GM21528 (cell line): ENCODE measurements at regions not wholly inside any gene's neighbourhood (a gene's known extent, or its start where the extent isn't known, plus 50 kb on each side); places are given as distances from the start of the nearest gene placed in this dataset.

ENCODE experiments used
- ATAC-seq: cut with Tn5 transposase; IDR thresholded peaks from one replicate; pipeline ENCODE4 v1.9.1; 2021; ENCODE audit warnings: mild to moderate bottlenecking, moderate library complexity; ENCODE audit not compliant: unreplicated experiment, low FRiP score

DNA sequence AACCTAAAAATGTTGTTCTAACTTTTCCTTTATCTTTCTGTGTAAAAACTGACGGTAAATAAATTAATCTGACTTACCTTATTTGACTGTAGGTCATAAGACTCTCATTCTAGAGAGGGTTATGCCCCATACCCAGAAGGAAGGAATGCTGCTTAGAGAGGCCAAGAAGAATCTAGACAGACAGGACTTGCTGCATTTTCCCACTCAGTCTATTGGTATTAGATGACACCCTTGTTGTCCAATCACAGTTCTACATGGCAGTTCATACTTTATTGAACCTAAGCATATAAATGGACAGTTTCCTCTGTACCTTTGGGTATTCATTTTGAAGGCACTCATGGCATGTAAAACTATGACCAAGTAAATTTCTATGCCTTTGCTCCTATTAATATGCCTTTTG is 359.6 kb upstream of the ID4 start:
- ATAC-seq: no peak

DNA sequence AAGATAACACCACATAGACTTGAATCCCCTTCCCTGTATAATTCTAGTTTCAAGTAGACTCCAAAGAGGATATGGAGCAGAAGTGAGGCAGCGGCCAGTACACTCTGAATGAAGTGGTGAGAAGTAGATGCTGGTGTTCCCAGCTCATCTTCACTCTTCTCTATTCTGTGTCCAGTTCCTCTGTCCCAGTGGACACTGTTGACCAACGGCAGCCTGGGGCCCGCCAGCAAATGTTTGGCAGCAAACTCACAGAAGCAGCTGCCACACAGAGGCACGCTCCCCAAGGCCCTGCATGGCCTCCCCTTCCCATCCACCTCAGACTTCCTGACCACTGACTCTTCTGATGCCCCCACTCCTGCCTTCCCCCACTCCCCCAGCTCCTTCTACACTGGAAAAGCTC is 358.9 kb upstream of the ID4 start:
- no peak for ATAC-seq

DNA sequence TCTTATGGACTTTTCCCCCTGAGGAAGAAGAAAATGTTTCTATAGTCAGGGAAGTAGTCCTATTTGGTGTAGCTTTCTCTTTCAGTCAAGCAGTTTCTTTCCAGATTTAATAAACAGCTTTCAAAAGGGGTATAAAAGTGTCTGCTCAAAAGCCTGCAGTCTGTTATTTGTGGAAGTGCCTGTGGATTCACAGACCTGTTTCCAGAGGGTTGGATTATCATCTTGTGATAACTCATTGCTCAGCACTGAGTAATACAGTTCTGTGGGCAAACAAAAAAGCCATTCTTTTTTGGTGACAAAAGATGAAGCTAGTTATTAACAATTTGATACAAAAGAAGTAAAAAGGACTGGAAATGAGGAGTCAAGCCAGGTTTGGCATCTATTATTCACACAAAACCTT is 358.2 kb upstream of the ID4 start:
- no peak for ATAC-seq

DNA sequence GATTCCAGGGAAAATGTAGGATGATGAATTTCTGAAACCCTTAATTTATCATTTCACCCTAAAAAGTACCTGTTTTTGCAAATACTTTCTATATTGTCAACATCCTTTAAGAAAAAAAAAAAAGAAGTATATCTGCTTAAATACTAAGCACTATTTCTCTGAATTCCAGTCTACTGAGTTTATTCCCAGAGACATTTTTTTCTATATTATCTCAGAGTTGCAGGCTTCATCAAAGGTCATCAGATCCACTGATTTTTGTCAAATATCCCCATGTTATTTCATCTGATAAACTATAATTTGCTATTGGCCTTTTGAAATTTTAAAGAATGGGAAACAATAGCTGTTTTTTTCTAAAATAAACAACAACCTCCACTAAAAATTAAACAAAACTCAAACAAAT is 357.6 kb upstream of the ID4 start:
- no peak for ATAC-seq

DNA sequence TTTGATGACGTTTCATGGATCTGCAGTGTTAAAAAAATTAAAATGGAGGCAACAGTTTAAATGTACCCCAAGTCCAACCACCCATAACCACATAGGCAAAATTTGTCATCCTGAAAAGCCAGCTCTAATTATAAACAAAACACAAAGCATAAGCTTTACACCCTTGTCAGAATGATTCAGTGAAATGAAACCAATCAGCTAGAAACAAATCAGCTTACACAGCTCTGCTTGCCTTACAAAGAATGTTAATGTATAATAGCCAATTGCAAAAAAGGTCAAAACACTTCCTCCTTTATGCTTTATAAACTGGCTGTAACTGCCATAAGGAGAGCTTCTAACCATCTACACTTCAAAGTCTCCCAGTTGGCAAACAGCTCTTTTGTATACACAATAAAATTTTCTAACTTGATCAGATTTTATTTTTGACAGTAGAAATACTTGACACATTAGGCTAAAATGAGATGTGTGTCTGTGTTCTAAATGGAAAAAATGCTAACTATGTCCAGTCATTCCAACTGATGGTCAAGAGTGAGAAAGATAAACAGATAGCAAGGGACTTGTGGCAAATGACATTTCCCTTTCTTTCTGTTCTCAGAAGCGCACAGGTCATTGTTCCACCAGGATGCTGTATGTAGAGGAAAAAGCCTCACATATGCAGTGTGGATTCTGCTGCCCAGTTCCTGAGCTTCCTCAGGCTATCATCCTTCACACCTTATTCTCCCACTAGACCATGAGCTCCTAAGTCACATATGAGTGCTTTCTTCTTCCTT is 344.3 kb upstream of the ID4 start:
- ATAC-seq: no peak

DNA sequence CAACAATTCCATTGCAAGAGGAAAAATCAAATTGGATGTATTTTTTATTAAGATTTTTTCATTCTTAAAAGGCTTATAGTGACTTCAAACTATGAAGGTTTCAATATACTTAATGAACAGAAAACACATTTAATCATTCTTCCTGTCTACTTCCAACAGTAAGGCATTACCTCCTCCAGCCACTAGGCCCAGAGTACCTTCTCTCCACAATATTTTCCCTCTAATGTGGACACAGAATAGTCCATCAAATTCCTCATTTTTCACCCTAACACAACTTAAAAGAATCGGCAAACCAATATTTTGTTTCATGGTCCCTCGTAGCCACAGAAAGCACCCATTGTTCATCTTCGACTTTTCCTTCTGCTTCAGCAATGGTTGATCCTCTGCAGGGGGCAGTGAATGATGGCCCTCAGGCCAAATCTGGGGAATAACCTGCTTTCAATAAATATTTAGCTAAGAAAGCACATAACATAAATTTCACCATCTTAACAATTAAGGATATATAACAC is 335.4 kb upstream of the ID4 start:
- ATAC-seq: no peak

DNA sequence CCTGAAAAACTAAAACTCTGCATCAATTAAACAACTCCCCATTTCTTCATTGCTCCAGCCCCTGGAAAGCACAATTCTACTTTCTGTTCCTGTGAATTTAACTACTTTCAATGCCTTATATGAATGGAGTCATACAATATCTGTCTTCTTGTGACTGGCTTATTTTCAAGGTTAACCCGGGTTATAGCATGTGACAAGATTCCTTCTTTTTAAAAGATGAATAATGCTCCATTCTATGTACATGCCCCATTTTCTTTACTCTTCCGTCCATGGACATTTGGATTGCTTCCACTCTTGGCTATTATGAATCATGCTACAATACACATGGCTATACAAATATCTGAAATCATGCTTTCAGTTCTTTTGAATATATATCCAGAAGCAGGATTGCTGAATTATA is 334.9 kb upstream of the ID4 start:
- ATAC-seq: no peak

DNA sequence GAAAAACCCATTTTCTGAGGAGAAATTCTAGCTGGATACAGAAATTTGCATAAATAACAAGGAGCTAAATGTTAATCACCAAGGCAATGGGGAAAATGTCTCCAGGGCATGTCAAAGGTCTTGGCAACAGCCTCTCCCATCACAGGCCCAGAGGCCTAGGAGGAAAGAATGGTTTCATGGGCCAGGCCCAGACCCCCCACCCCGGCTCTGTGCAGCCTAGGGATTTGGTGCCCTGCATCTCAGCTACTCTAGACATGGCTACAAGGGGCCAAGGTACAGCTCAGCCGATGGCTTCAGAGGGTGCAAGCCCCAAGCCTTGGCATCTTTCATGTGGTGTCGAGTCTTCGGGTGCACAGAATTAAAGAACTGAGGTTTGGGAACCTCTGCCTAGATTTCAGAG is 321.2 kb upstream of the ID4 start:
- ATAC-seq: no peak

DNA sequence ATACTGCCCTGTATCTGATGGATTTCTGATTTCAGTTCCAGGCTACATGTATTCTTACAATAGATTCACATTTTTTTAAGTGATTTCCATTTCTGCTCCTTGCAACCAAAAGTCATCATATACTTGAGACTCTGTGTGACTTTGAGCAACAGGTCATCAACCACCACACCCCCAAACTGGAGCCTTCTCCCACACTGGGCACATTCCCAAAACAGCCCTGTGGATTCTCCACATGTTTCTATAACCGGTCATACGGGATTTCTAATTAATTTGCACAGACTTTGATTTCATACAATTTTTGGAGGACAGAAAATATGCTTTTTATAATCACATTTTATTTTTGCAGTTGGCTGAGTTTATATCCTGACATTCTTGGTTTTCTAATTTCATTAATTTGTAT is 317.2 kb upstream of the ID4 start:
- no peak for ATAC-seq

DNA sequence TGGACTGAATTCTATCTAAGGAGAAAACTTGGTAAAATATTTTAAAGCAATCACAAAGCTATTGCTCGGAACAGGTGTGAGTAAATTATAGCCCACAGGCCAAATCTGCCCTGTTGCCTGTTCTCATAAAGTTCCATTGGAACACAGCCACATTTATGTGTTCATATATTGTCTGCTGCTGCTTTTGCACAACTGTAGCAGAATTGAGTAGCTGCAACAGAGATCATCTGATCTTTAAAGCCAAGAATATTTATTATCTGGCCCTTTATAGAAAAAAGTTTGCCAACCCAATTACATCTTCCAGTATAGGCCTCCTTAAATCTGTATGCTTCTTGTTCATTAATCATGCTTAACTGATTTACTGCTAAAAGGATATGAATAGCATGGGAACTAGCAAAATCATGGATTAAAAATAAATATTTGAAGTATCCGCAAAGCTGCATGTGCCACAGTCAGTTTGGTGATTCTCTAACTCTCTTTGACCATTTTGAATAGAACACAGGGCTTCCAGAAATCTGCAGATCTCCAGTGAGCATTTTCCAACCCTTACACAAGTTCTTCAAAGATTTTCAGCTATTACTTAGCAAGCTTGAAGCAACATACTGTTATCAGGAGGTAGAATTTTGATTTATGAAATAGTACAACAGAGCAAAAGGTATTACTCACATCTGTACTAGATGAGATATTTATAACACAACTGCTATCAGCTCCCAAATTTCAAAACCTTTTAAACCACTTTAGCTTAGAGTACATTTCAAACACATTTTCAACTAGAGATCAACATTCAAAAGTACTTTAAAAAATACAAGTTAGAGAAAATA is 312.6 kb upstream of the ID4 start:
- no peak for ATAC-seq

DNA sequence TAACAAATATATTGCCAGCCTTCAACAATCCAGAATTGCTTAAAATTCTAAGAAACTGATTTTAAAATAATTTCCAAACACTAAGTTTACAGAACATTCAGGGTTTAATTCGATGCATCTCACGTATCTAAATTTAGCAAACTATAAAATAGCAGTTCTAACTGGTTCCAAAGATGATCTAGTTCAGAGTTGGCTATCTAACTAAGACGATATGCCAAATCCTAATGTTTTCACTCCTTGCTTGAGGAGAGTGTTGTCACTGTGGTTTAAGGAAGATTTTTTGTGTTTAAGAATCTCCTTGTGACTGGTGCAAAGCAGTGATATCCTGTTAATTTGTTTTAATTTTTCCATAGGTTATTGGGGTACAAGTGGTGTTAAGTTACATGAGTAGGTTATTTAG is 311.5 kb upstream of the ID4 start:
- ATAC-seq: no peak

DNA sequence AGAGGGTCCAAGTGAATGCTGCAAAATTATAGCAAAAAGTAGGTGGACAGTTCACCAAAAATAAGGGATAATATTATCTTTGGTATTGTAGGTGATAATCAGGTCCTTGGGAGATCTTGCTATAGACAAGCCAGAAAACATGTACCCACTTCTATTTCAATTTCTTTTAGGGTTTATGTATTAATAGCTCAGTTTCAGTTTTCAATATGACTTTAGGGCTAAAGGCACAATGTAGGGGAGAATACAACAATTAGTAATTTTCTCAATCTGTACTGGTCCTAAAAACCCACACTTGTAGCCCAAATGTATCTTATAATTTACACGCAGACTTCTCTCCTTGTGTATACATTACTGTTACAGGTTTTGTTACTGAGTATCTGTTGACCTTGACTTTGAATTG is 307.0 kb upstream of the ID4 start:
- ATAC-seq: no peak

DNA sequence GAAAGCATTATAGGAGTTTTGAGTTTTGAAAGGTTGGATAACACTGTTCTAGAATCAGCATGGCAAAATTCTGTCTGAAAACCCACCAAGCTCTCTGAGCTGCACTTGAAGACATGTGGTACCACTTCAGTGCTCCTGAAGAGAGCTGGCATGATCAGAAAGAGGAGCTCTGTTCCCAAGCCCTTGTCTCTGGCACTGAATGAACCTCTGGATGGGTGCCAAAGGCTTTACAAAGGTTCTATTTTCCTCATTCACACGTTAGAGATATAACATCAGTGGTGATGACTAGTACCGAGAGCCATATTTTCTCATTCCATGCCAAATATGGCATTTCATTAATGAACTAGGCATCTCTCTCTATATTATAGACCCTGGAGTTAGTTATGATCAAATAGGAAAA is 301.8 kb upstream of the ID4 start:
- ATAC-seq: no peak

DNA sequence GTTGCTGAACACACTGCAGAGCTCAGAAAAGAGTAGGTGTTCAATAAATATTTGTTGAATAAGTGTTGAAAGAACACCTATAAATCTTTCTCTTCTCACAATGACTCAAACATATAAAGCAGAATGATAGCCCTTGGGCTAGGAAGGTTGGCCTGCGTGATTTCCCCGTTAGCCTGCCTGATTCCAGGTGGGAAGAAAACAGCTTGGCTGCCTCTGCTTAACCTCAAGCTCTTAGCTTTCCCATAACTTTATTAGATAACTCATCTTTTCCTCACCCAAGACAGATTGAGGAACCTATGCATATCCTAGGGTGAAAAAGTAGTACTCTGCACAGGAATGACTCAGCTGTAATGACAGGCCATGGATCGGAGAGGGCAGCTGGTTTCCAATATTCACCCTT is 300.3 kb upstream of the ID4 start:
- ATAC-seq: no peak

DNA sequence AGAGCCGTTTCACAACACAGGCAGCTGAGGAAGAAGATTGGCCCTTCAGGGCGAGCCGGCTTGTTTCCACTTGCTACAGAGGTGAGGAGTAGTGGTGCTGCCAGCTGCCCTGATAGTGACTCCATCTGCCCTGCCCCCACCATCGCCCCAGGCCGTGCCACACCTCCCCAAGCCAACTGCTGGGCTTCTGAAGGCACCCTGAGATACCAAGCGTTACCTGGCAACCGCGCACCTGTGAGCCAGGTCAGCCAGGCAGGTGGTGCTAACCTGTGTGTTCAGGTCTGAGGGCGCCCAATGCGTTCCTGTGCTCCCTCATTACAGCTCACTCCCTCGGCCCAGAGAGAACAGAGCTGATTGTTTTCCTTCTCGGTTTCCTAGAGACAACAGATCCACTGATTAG is 299.1 kb upstream of the ID4 start:
- ATAC-seq: no peak

DNA sequence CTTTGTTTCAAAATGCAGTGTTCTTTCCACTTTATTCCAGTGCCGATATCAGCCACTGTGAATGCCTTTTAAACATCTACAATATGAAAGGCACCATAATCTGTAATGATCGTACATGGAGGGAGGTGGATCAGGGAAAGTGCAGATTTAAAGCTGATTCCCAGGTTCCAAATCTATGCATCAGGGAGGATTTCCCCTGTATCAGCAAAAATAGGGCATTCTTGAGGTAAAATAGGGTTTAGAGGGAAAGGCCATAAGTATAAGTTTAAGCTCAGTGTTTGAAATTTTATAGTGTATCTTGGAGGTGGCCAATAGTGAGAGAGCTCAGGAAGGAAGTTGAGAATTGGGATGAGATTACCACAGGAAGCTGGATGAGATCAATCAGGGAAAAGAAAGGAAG is 289.7 kb upstream of the ID4 start:
- no peak for ATAC-seq

DNA sequence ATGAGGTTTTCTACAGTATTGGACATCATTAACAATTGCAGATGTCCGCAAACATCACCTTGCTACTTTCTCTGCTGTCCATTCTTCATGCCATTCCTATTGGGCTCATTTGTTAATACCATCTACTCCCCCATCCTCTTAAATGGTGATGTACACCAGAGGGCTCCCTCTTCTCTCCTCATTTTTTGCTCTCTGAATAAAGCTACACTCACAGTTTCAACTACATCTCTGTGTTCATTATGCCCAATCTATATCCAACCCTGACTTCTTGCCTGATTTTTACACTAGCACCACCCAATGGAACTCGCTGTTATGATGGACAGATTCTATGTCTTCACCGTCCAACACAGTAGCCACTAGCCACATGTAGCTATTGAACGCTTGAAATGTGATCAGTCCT is 288.1 kb upstream of the ID4 start:
- no peak for ATAC-seq

DNA sequence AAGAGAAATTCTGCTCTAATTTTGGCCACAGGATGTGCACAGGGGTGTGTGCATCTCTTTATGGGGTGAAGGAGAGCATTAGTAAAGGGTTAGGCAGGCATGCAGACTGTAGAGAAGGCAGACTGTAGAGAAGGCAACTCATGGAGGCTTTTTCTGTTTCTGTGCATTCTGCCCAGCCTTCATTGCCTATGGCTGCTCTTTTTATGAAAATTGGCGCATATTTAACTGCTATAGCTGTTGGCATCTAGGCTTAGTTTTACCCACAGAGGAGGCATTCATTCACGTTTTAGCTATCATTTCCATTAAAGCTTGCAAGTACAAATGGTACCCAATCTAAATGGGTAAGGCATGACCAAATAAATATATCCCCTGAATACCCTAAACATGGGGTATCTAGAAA is 286.8 kb upstream of the ID4 start:
- ATAC-seq: no peak

DNA sequence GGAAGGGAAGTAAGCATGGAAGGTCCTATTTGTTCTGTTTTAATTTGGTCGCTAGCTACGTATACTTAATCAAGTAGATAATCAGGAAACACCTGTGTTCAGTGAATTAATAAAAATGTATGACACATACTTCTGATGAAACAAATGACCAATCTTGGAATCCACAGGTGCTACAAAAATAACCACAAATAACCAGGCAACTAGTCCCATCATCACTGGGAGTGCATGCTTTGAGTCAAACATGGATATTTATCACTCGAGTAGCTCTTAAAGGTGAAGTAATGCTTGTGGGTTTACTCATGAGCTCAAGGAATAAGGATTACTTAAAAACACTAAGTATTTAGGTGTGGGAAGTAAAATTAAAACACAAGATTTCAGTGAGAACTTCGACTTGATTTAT is 285.6 kb upstream of the ID4 start:
- ATAC-seq: no peak

DNA sequence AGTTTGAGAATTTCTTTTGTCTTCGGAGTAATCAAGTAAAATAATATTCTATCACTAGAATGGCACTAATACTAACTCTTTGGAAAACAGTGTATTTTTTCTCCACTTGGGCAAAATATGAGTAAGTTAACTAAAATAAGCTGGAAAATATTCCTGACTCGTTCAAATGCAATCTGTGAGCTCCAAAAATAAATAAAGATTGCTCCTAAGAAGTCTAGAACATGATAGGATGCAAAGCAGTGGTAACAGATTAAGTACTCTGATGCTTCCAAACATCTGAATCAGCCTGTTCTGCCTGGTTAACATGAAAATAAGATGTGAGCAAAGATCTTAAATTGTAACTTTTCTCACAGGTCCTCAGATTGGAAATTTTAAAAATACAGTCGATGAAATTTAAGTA is 285.1 kb upstream of the ID4 start:
- no peak for ATAC-seq

DNA sequence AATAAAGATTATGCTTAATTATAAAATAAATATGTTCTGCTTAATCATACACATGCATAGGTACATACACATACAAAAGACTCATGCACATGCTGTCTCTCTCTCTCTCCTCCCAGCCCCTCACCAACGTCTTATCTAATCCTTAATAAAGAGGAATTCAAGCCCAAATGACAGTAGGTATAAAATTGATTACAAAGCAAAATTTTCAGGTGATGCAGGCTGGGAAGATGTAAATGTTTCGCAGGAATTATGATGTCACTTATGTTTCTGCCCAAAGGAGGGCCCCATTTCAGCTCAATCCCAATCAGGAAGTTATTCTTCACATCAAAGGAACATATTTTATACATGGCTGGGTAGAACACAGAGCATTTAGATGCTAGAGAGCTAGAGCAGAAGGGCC is 284.6 kb upstream of the ID4 start:
- no peak for ATAC-seq
